Mesenchymal stem cell (in vitro differentiated cells and primary cell): ENCODE measurements at regions not wholly inside any gene's neighbourhood (a gene's known extent, or its start where the extent isn't known, plus 50 kb on each side); places are given as distances from the start of the nearest gene placed in this dataset.

Experiments used
- DNase-seq: peaks from one replicate; pipeline ENCODE4 v3.0.0-alpha.2; 2013
- H2AFZ ChIP-seq: one replicate; pipeline ENCODE4 v1.6.1; 2013; ENCODE audit warnings: low read depth, mild to moderate bottlenecking, control low read depth, inconsistent platforms, low read length, moderate library complexity
- H2AK5ac ChIP-seq: 2 replicates; pipeline ENCODE4 v1.6.1; 2013; ENCODE audit warnings: low read length, moderate library complexity, mild to moderate bottlenecking, inconsistent platforms; ENCODE audit not compliant: severe bottlenecking
- H2BK120ac ChIP-seq: one replicate; pipeline ENCODE4 v1.6.1; 2013; ENCODE audit warnings: low read depth, mild to moderate bottlenecking, inconsistent platforms, low read length, moderate library complexity
- H2BK12ac ChIP-seq, 2 experiments: one replicate each; pipeline ENCODE4 v1.6.1; 2013; ENCODE audit warnings: inconsistent platforms in 2 of 2, low read length in 2 of 2, mild to moderate bottlenecking in 2 of 2, moderate library complexity in 2 of 2, control low read depth in 1 of 2
- H2BK15ac ChIP-seq: one replicate; pipeline ENCODE4 v1.6.1; 2013; ENCODE audit warnings: mild to moderate bottlenecking, low read depth, inconsistent platforms; ENCODE audit not compliant: poor library complexity, severe bottlenecking
- H2BK5ac ChIP-seq: 2 replicates; pipeline ENCODE4 v1.6.1; 2013; ENCODE audit warnings: low read depth, mild to moderate bottlenecking, low read length, control low read depth, inconsistent platforms; ENCODE audit not compliant: poor library complexity, severe bottlenecking
- H3K14ac ChIP-seq, 2 experiments: one replicate each; pipeline ENCODE4 v1.6.1; 2013; ENCODE audit warnings: inconsistent platforms in 2 of 2, low read length in 2 of 2, control low read depth in 1 of 2, mild to moderate bottlenecking in 1 of 2, moderate library complexity in 1 of 2
- H3K18ac ChIP-seq, 2 experiments: one replicate each; pipeline ENCODE4 v1.6.1; 2013; ENCODE audit warnings: inconsistent platforms in 2 of 2, low read length in 2 of 2, control low read depth in 1 of 2, low read depth in 1 of 2, mild to moderate bottlenecking in 1 of 2
- H3K23ac ChIP-seq, 2 experiments: one replicate each; pipeline ENCODE4 v1.6.1; 2013; ENCODE audit warnings: inconsistent platforms in 2 of 2, low read length in 2 of 2, mild to moderate bottlenecking in 2 of 2, moderate library complexity in 2 of 2, control low read depth in 1 of 2
- H3K27ac ChIP-seq: 2 replicates; pipeline ENCODE4 v1.5.1; 2013; ENCODE audit warnings: mild to moderate bottlenecking, moderate library complexity, low read length, control low read depth, inconsistent platforms; ENCODE audit not compliant: poor library complexity, severe bottlenecking
- H3K27me3 ChIP-seq, 2 experiments: 2 replicates each; pipeline versions ENCODE4 v1.6.1 to v1.7.0; 2013; ENCODE audit warnings: low read length in 2 of 2, mild to moderate bottlenecking in 2 of 2, moderate library complexity in 2 of 2, control low read depth in 1 of 2, inconsistent platforms in 1 of 2; ENCODE audit not compliant: control insufficient read depth in 1 of 2, insufficient read depth in 1 of 2
- H3K36me3 ChIP-seq, 2 experiments: 2 replicates each; pipeline versions ENCODE4 v1.6.1 to v1.7.0; 2013; ENCODE audit warnings: low read length in 2 of 2, control low read depth in 1 of 2, inconsistent platforms in 1 of 2, low read depth in 1 of 2, mild to moderate bottlenecking in 1 of 2; ENCODE audit not compliant: insufficient read depth in 2 of 2, control insufficient read depth in 1 of 2
- H3K4ac ChIP-seq, 2 experiments: one replicate each; pipeline ENCODE4 v1.6.1; 2013; ENCODE audit warnings: inconsistent platforms in 2 of 2, low read length in 2 of 2, mild to moderate bottlenecking in 2 of 2, moderate library complexity in 2 of 2, control low read depth in 1 of 2, low read depth in 1 of 2
- H3K4me1 ChIP-seq: 2 replicates; pipeline ENCODE4 v1.6.1; 2013; ENCODE audit warnings: low read depth, low read length, control low read depth; ENCODE audit not compliant: control insufficient read depth, insufficient read depth
- H3K4me2 ChIP-seq: 2 replicates; pipeline ENCODE4 v1.6.1; 2013; ENCODE audit warnings: low read length, mild to moderate bottlenecking, inconsistent platforms; ENCODE audit not compliant: poor library complexity, severe bottlenecking
- H3K4me3 ChIP-seq, 2 experiments: 2 replicates each; pipeline versions ENCODE4 v1.5.1 to v1.7.0; 2013; ENCODE audit warnings: low read length in 2 of 2, mild to moderate bottlenecking in 2 of 2, control low read depth in 1 of 2, low read depth in 1 of 2; ENCODE audit not compliant: insufficient read depth in 1 of 2
- H3K79me1 ChIP-seq: replicated peaks from 2 replicates; pipeline ENCODE4 v1.6.1; 2013; ENCODE audit warnings: mild to moderate bottlenecking, control low read depth, low read length, inconsistent platforms; ENCODE audit not compliant: poor library complexity, severe bottlenecking
- H3K9ac ChIP-seq: 2 replicates; pipeline ENCODE4 v1.7.0; 2013; ENCODE audit warnings: mild to moderate bottlenecking, low read length, moderate library complexity
- H3K9me3 ChIP-seq: 2 replicates; pipeline ENCODE4 v1.7.0; 2013; ENCODE audit warnings: mild to moderate bottlenecking, low read length; ENCODE audit not compliant: control insufficient read depth
- H4K8ac ChIP-seq: one replicate; pipeline ENCODE4 v1.6.1; 2013; ENCODE audit warnings: inconsistent platforms, mild to moderate bottlenecking, low read length, moderate library complexity
- H4K91ac ChIP-seq: one replicate; pipeline ENCODE4 v1.6.1; 2013; ENCODE audit warnings: mild to moderate bottlenecking, low read length, inconsistent platforms
- WGBS: methylation state at CpG from one replicate; pipeline ENCODE4 v1.1.7; 2013; ENCODE audit warnings: mixed read lengths; 5-methylcytosine and 5-hydroxymethylcytosine counted together

DNA sequence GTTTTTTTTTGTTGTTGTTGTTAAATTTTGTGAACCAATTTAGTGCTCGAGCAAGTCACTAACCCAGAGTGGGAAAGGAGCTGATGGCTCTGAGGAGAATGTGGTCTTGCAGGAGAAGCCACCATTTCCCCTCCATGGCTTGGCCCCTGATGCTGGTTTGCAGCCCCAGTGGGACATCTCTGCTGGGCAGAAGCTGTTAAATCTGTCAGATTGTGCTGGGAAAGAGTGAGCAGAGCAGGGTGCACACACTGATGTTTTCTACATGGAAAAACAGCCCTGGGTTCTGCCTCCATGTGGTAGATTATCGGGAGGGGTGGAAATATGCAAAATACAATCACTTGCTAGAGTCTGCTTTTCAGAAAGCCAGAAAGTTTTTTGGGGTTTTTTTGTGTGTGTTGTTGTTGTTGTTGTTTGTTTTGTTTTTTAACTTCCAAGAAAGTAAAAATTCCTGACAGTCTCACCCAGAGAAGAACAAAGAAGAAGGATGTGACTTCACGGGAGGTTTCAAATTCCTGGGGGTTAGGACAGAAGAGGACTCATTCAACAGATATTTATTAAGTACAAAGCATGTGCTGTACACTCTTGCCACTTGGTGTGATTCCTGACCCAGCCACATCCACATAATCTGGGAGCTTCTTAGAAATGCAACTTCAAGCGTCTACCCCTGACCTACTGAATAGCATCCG lies 133.7 kb downstream of the FOXB1 start:
- Histone ChIP-seq H3K18ac (no peak overlapping the region), H3K9ac (no peak overlapping the region), H2AK5ac (no peak overlapping the region), H2BK15ac (no peak overlapping the region), H3K4me2 (no peak overlapping the region), H2AFZ (no peak overlapping the region), H2BK12ac (no peak overlapping the region), H3K27me3 (peaks cover 0 to 31% of the 10 kb centered on the region in 2 experiments), H3K4ac (no peak overlapping the region), H3K79me1 (no peaks in the 10 kb centered on the region), H3K14ac (no peak overlapping the region), H3K4me1 (peaks cover 4% of the 10 kb centered on the region), H4K91ac (no peak overlapping the region), H2BK5ac (no peak overlapping the region), H3K4me3 (no peak overlapping the region), H3K27ac (peak overlapping the region; percentile 62), H4K8ac (no peak overlapping the region), H3K36me3 (no peaks in the 10 kb centered on the region), H3K23ac (no peak overlapping the region), H2BK120ac (no peak overlapping the region), H3K9me3 (no peaks in the 10 kb centered on the region)
- 72% methylated on average over 2 of the region's 5 CpGs for WGBS
- peak; percentile 12 for DNase-seq

GRCh38 chr15:60138397-60138968 lies 134.4 kb downstream of the FOXB1 start:
- Histone ChIP-seq H2BK120ac (no peak overlapping the region), H3K4ac (no peak overlapping the region), H2AK5ac (no peak overlapping the region), H3K14ac (no peak overlapping the region), H2BK15ac (no peak overlapping the region), H2BK12ac (no peak overlapping the region), H4K91ac (no peak overlapping the region), H3K9me3 (no peaks in the 10 kb centered on the region), H2BK5ac (no peak overlapping the region), H3K4me2 (no peak overlapping the region), H3K36me3 (no peaks in the 10 kb centered on the region), H3K9ac (no peak overlapping the region), H3K23ac (no peak overlapping the region), H4K8ac (no peak overlapping the region), H3K27ac (no peak overlapping the region), H3K27me3 (peaks cover 0 to 29% of the 10 kb centered on the region in 2 experiments), H3K79me1 (no peaks in the 10 kb centered on the region), H3K18ac (no peak overlapping the region), H3K4me3 (no peak overlapping the region), H3K4me1 (peaks cover 4% of the 10 kb centered on the region), H2AFZ (no peak overlapping the region)
- DNase-seq = no peak
- WGBS = 84% methylated on average over 2 of the region's 3 CpGs

GRCh38 chr15:60152386-60152785 lies 148.3 kb downstream of the FOXB1 start:
- Histone ChIP-seq H3K9ac (no peak overlapping the region), H3K27ac (no peak overlapping the region), H3K4me1 (no peaks in the 10 kb centered on the region), H3K4me2 (no peak overlapping the region), H4K8ac (no peak overlapping the region), H3K4ac (no peak overlapping the region), H4K91ac (no peak overlapping the region), H2AK5ac (no peak overlapping the region), H3K79me1 (no peaks in the 10 kb centered on the region), H2BK12ac (no peak overlapping the region), H3K27me3 (peaks cover 0 to 35% of the 10 kb centered on the region in 2 experiments), H2BK120ac (no peak overlapping the region), H3K4me3 (no peak overlapping the region), H2BK5ac (no peak overlapping the region), H3K9me3 (no peaks in the 10 kb centered on the region), H3K23ac (no peak overlapping the region), H3K18ac (no peak overlapping the region), H3K14ac (no peak overlapping the region), H2AFZ (no peak overlapping the region), H3K36me3 (no peaks in the 10 kb centered on the region), H2BK15ac (no peak overlapping the region)
- WGBS = 73% methylated on average over 4 of the region's 4 CpGs
- DNase-seq = no peak

DNA sequence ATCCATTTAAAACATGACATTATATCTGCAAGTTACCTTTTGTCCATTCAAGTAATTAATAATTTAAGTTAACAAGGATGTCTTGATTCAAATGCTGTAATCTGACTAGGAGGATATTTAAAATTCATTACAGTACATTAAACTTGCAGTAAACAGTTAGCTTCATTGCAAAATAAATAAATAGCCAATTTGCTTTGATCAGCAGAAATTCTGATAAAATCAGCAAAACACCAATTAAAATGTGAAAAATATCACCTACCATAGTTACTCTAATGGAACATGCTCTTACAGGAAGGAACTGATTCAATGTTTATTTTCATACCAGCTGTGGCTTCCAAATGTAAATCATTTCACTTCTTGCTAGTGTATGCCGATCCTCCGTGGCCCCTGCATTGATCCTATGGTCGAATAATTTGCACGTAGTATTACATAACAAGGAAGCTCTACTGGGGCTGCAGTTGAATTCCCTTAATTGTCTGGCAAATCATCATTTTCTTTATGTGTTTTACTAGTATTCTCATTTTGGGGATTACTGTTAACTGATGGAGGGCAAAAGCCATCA lies 150.7 kb downstream of the FOXB1 start:
- Histone ChIP-seq H3K18ac (no peak overlapping the region), H3K9me3 (no peaks in the 10 kb centered on the region), H3K14ac (no peak overlapping the region), H2AK5ac (no peak overlapping the region), H2BK15ac (no peak overlapping the region), H3K36me3 (no peaks in the 10 kb centered on the region), H2BK120ac (no peak overlapping the region), H3K4me1 (no peaks in the 10 kb centered on the region), H3K27ac (no peak overlapping the region), H3K23ac (no peak overlapping the region), H3K27me3 (peaks cover 0 to 34% of the 10 kb centered on the region in 2 experiments), H2BK5ac (no peak overlapping the region), H4K8ac (no peak overlapping the region), H2BK12ac (no peak overlapping the region), H3K4ac (no peak overlapping the region), H2AFZ (no peak overlapping the region), H3K9ac (no peak overlapping the region), H3K4me2 (no peak overlapping the region), H3K79me1 (no peaks in the 10 kb centered on the region), H4K91ac (no peak overlapping the region), H3K4me3 (no peak overlapping the region)
- WGBS = 0% methylated on average over 2 of the region's 4 CpGs
- DNase-seq = no peak
